Kidney tubule cell (primary cell): ENCODE measurements at regions not wholly inside any gene's neighbourhood (a gene's known extent, or its start where the extent isn't known, plus 50 kb on each side); places are given as distances from the start of the nearest gene placed in this dataset.

Source experiments
- DNase-seq: peaks from one replicate; pipeline ENCODE4 v3.0.0-alpha.2; 2018; ENCODE audit warnings: low spot score

DNA sequence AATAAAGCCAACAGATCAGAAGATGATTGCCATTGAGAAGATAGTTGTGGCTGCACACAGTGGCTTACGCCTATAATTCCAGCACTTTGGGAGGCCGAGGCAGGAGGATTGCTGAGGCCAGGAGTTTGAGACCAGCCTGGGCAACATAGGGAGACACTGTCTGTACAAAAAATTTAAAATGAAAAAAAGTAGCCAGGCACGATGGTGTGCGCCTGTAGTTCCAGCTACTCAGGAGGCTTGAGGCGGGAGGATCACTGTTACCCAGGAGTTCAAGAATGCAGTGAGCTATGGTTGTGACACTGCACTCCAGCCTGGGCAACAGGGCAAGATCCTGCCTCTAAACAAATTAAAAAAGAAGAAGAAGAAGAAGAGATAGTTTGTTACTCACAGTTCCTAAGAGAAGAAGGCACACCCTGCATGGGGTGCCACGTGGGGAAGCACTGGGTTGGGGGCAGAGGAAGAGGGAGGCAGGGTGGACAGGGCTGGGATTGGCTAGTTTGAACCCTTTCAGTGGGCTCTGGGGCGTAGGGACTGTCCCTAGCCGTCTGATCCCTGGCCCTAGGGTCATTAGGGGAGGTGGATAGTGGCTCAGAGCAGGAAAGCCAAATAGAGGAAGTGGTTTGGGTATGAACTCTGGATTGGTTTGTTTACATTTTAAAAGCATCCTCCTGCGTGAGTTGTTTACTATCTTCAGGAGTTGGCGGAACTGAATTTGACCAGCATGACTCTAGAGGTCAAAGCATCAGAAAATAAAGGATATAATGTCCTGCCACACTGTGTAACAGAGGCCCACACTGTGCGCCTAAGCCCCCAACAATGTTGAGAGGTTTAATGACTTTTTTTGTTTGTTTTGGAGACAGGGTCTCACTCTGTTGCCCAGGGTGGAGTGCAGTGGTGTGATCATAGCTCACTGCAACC, 60.5 kb upstream of the MEDAG start:
- DNase-seq = no peak

DNA sequence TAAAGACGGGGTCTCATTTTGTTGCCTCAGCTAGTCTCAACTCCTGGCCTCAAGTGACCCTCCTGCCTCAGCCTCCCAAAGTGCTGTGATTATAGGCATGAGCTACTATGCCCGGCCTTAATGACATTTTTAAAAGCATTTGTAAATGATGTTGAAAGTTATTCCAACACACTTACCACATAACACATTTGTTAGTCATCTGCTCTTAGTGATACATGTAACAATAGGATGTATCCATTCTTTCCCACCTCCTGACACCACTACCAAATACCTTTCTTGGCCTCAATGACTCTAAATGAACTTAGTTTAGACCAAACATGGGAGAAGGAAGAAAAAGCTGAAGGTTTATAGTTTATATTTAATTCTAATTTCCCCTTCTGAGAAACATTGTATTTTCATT, 59.8 kb upstream of the MEDAG start:
- DNase-seq = peak; percentile 81

DNA sequence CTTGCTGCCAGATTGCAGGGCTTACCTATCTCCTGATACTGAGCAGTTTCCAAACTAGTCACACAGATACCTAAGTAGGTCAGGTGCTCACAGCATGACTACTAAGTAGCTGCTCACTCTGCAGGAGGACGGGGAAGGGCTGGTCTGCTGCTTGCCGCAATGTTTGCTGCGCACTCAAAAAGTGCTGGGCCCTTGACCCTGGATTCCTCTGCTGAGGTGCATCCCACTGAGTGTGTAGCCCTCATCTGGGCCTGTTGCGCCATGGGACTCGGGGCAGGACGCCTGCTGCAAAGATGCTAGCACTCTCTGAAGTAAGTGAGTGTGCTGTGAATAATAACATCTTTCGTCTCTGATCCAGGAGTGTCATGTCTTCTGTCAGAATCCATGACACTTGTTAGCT, 59.2 kb upstream of the MEDAG start:
- DNase-seq = peak; percentile 28

DNA sequence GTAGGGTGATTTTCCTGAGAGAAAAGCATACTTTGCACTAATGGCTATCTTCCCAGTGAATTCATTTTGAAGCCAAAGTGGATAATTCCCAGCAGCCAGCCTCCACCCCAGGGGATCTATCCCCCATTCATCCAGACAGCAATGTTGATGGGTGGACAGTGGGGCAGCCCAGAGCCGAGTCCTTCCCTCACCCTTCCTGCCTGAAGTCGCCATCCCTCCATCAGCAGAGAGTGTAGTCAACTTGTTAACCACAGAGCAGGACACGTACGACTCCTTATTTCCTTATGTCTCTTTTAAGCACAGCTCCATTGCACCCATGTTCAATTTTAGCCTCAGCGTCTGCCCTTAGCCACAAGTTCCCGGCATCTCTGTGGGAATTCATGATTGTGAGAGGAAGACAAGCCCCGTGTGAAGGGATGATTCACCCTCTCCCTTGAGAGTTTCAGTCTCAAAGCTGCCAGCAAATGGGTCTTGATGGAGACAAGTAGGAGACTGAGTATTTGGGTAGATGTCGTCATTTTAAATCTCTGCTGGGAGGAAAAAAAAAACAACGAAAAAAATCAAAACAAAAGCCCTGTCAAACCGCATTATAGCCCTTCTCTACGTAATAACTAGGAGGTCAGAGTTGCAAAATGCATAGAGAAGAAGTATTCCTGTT, 58.3 kb upstream of the MEDAG start:
- DNase-seq = peak; percentile 72

DNA sequence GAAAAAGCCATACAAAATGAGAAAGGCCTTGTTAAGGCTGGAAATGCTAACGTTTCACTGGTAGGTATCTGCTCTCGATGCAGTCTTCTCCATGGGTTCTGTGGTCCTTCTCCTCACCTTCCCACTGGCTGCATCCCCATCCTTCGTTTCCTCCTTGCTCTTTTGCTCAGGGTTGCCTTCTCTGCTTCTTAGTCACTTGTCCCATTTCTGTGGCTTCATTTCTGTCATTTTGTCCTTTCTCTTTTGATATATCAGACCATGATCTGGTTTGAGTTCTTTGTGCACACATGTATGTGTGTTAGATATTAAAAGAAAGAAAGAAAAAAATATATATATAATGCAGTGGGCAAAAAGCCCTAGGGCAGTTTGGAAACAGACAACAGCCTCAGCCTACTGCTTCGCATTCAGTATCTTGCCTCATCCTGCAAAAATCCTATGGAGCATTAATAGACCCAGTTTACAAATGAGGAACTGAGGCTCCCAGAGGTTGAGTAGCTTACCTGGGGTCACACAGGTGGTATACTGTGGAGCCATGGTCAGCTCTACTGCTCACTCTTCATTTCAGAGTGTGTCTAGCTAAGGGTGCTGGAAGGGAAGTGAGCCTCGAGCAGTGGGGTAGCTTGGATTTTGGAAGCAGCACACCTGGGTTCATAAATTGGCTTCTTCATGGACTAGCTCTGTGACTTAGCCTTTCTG, 57.6 kb upstream of the MEDAG start:
- DNase-seq = no peak

DNA sequence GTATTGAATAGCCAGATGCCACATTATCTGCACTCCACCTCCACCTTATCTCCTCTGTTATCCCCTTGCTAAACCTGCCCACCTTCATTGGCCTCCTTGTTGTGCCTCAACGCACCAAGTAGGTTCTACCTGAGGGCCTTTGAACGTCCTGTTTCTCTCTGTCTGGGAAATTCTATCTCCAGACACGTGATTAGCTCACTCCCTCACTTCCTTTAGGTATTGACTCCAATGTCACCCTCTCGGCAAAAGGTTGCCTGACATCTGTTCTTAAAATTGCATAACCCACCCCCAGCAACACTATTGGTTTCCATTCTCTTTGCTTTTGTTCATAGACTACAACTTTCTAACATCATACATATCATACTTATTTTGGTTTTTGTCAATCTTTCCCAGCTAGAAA, 56.5 kb upstream of the MEDAG start:
- DNase-seq = no peak

DNA sequence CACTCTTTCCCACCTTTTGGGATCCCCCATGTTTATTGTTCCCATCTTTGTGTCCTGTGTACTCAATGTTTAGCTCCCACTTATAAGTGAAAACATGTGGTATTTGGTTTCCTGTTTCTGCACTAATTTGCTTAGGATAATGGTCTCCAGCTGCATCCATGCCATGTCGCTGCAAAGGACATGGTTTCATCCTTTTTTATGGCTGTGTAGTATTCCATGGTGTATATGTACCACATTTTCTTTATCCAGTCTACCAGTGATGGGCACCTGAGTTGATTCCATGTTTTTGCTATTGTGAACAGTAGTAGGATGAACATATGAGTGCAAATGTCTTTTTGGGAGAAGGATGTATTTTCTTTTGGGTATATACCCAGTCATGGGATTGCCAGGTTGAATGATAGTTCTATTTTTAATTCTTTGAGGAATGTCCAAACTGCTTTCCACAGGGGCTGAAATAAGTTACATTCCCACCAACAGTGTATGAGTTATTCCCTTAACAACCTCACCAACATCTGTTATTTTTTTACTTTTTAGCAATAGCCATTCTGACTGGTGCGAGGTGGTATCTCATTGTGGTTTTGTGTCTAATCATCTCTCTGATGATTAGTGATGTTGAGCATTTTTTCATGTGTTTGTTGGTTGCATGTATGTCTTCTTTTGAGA, 55.7 kb upstream of the MEDAG start:
- DNase-seq = no peak

DNA sequence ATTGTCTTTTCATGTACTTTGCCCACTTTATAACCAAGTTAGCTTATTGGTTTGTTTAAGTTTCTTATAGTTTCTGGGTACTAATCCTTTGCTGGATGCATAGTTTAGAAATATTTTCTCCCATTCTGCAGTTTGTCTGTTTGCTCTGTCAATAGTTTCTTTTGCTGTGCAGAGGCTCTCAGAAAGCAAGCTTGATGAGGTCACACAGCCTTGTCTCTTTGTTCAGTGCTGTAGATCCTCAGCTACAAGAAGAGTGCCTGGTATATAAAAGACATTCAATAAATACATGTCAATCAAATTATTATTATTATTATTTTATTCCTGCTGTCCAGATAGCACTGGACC, 55.2 kb upstream of the MEDAG start:
- DNase-seq = no peak

DNA sequence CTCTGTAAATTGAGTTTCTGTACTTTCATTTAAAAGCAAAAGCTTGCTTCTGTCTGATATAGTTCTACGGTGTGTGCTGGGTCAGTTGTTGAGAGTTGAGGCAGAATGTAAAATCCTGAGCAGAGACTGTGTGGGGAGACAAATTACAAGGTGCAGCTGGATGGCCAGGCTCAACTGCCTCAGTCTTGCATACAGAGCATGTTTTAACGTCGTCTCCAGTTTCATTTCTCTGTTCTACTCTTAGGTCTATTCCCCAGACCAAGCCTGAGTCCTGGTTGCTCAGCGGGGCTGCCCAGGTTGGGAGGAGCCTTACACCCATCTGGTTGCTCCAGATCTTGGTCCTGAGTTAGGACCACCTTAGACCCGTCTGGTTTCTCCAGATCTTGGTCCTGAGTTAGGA, 54.4 kb upstream of the MEDAG start:
- DNase-seq = no peak

DNA sequence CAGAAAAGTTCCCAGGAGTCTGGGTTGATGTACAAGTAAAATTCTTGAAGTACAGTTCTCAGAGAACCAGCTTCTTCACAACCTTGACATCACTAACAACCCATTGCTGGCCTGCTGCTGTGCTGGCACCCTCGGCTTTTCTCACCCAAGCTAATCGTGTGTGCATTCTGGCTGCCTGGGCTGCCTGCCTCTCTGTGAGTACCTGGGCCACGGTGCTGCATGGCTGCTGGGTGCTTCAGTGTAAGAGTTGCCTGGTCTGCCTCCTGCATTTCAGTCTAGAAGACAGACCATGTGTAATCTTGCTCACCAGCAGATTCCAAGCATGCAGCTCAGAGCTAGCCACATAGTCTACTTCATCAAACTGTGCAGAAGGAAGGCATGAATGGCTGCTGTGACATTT, 50.5 kb upstream of the MEDAG start:
- DNase-seq = no peak

DNA sequence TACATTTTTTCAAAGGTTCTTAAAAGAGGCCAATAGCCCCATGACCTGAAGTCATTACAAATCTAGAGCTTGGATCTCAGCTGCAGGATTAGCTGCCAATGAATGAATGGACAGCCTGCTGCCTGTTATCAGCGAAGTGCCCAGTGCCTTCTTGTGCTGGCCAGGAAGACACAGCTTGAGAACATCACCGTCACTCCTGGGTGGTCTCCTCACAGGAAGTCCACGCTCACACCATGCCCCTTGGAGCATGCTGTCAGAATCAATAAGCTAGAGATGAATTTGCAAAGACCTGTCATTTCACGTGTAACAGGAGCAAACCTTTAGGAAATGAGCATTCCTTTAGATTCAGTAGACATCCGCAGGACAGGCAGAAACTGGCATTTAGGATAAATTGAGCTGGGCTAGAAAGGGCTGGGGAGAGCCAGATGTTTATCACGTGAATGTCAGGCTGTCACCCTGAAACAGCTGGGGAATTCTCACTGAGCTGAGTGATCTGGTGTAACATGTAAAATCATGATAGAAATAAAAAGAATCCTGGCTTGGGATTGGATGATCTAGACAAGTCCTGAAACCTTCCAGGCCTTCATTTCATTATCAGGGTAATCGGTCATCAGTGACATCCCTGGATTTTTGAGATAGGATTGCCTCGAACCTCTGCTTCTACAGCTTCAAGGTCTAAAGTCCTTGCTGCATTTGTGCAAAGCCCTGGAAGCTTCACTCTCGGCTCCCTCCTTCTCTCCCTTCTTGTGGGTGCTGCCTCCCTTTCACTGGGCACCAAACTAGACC, 49.9 kb upstream of the MEDAG start:
- no peak for DNase-seq
